HEK293T (cell line): ENCODE measurements at regions not wholly inside any gene's neighbourhood (a gene's known extent, or its start where the extent isn't known, plus 50 kb on each side); places are given as distances from the start of the nearest gene placed in this dataset.

Experiments used
- BHLHE40 ChIP-seq: fragments of 450-650 bp; IDR thresholded peaks from 2 replicates; pipeline ENCODE4 v1.6.1; 2016; ENCODE audit warnings: mild to moderate bottlenecking, moderate library complexity, borderline replicate concordance
- CTBP1 ChIP-seq: fragments of 450-650 bp; IDR thresholded peaks from 2 replicates; pipeline ENCODE4 v1.6.1; 2016; ENCODE audit warnings: borderline replicate concordance
- ELF4 ChIP-seq: fragments of 450-650 bp; IDR thresholded peaks from 2 replicates; pipeline ENCODE4 v1.6.1; 2017; ENCODE audit warnings: antibody characterized with exemption
- FOXK2 ChIP-seq: fragments of 450-650 bp; IDR thresholded peaks from 2 replicates; pipeline ENCODE4 v1.6.1; 2016; ENCODE audit warnings: mild to moderate bottlenecking
- FOXM1 ChIP-seq: fragments of 450-650 bp; IDR thresholded peaks from 2 replicates; pipeline ENCODE4 v1.6.1; 2017; ENCODE audit warnings: mild to moderate bottlenecking, borderline replicate concordance
- HDGF ChIP-seq: fragments of 450-650 bp; IDR thresholded peaks from 2 replicates; pipeline ENCODE4 v1.6.1; 2017; ENCODE audit warnings: antibody characterized with exemption, borderline replicate concordance
- L3MBTL2 ChIP-seq: fragments of 450-650 bp; conservative IDR thresholded peaks from 2 replicates; pipeline ENCODE4 v1.6.1; 2016; ENCODE audit warnings: mild to moderate bottlenecking
- NFRKB ChIP-seq: fragments of 450-650 bp; IDR thresholded peaks from 2 replicates; pipeline ENCODE4 v1.6.1; 2016; ENCODE audit warnings: mild to moderate bottlenecking, moderate library complexity
- PKNOX1 ChIP-seq: fragments of 450-650 bp; IDR thresholded peaks from 2 replicates; pipeline ENCODE4 v1.6.1; 2016
- SP1 ChIP-seq: fragments of 450-650 bp; IDR thresholded peaks from 2 replicates; pipeline ENCODE4 v1.6.1; 2017
- SUZ12 ChIP-seq: fragments of 450-650 bp; IDR thresholded peaks from 2 replicates; pipeline ENCODE4 v1.6.1; 2016; ENCODE audit warnings: mild to moderate bottlenecking
- TARDBP ChIP-seq: fragments of 450-650 bp; IDR thresholded peaks from 2 replicates; pipeline ENCODE4 v1.6.1; 2016

- no peak for TF ChIP-seq FOXK2
- TF ChIP-seq SP1: no peak
- TF ChIP-seq FOXM1: no peak
- TF ChIP-seq HDGF: no peak
- no peak for TF ChIP-seq BHLHE40
- TF ChIP-seq ELF4: no peak
- no peak for TF ChIP-seq CTBP1
- TF ChIP-seq PKNOX1: no peak
- no peak for TF ChIP-seq NFRKB
- no peak for TF ChIP-seq L3MBTL2
- no peak for TF ChIP-seq TARDBP
- TF ChIP-seq SUZ12: no peak
These were observed 463.3 kb upstream of the CCDC54 start for GRCh38 chr3:106913966-106914365.
